Epidermal melanocyte (primary cell): ENCODE measurements at regions not wholly inside any gene's neighbourhood (a gene's known extent, or its start where the extent isn't known, plus 50 kb on each side); places are given as distances from the start of the nearest gene placed in this dataset.
"Not testable (repeated sequence)": the region's sequence is repeated elsewhere in the genome, so short reads cannot be mapped to it uniquely, and the experiment has no call there.

ENCODE experiments used
- DNase-seq: peaks from one replicate; pipeline ENCODE4 v3.0.0; 2011; ENCODE audit warnings: low spot score; ENCODE audit not compliant: insufficient read length

- DNase-seq: no peak
Observed at GRCh38 chr1:221972276-221973235, 230.7 kb upstream of the DUSP10 start.

DNA sequence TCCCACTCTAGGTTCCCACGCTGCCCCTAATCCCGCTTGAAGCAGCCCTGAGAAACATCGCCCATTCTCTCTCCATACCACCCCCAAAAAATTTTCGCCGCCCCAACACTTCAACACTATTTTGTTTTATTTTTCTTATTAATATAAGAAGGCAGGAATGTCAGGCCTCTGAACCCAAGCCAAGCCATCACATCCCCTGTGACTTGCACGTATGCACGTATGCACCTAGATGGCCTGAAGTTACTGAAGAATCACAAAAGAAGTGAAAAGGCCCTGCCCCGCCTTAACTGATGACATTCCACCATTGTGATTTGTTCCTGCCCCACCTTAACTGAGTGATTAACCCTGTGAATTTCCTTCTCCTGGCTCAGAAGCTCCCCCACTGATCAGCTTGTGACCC lies 229.1 kb upstream of the DUSP10 start:
- DNase-seq: not testable (repeated sequence)

DNA sequence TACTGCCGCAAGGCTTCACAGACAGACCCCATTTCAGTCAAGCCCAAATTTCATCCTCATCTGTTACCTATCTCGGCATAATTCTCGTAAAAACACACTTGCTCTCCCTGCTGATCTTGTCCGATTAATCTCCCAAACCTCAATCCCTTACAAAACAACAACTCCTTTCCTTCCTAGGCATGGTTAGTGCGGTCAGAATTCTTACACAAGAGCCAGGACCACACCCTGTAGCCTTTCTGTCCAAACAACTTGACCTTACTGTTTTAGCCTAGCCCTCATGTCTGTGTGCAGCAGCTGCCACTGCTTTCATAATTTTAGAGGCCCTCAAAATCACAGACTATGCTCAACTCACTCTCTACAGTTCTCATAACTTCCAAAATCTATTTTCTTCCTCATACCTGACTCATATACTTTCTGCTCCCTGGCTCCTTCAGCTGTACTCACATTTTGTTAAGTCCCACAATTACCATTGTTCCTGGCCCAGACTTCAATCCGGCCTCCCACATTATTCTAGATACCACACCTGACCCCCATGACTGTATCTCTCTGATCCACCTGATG lies 227.5 kb upstream of the DUSP10 start:
- not testable (repeated sequence) for DNase-seq

DNA sequence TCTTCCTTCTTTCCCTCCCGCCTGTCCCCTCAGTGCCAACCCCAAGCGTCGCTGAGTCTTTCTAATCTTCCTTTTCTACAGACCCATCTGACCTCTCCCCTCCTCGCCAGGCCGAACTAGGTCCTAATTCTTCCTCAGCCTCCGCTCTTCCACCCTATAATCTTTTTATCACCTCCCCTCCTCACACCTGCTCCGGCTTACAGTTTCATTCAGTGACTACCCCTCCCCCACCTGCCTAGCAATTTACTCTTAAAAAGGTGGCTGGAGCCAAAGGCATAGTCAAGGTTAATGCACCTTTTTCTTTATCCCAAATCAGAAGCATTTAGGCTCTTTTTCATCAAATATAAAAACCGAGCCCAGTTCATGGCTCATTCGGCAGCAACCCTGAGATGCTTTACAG lies 225.6 kb upstream of the DUSP10 start:
- not testable (repeated sequence) for DNase-seq

- not testable (repeated sequence) for DNase-seq
Observed at GRCh38 chr1:221966888-221967287, 225.0 kb upstream of the DUSP10 start.

GRCh38 chr1:221965891-221966290 lies 224.0 kb upstream of the DUSP10 start:
- not testable (repeated sequence) for DNase-seq

- no peak for DNase-seq
Observed at GRCh38 chr1:221965252-221965651, 223.4 kb upstream of the DUSP10 start.

DNA sequence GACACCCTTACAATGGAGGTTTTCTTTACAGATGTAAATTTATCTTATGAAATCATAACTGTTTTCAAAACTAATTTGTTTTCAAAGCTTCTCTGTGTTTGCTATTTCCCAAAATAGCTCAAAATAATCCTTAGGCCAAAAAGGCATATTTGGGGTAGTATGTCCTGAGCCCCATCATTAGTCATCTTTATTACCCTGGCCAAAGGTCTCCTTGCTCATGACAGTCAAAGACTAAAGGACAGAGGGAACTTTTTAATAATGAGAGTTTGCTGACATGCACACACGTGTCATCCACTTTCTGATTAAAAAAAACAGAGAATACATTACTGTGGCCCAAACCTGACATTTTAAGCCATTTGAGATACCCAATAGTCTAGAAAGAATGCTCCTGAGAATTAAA lies 221.9 kb upstream of the DUSP10 start:
- no peak for DNase-seq

DNA sequence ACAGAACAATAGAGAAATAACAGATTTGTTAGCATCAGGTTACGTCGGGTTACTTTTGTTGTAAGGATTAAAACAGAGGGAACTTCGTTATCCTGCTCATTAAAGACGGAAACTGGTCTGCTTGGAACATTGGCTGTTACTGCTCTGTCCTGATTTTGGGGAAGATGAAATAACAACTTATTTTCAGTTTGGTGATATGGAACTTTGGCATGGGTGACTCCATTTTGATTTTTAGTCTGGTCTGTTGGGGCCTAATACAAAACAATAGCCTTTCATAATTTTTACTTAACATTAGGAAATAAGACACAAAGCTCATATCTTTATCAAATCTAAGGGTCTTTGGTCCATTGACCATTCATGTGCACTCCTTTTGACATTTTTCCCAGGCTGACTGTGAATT lies 220.5 kb upstream of the DUSP10 start:
- no peak for DNase-seq

GRCh38 chr1:221961532-221962292 lies 219.8 kb upstream of the DUSP10 start:
- no peak for DNase-seq

- not testable (repeated sequence) for DNase-seq
Observed at GRCh38 chr1:221958161-221958562, 216.3 kb upstream of the DUSP10 start.

DNA sequence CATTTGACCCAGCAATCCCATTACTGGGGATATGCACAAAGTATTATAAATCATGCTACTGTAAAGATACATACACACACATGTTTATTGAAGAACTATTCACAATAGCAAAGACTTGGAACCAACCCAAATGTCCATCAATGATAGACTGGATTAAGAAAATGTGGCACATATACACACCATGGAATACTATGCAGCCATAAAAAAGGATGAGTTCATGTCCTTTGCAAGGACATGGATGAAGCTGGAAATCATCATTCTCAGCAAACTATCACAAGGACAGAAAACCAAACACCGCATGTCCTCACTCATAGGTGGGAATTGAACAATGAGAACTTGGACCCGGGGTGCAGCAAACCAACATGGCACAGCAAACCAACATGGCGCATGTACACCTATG lies 215.5 kb upstream of the DUSP10 start:
- DNase-seq: not testable (repeated sequence)

- DNase-seq: no peak
Observed at GRCh38 chr1:221949996-221950395, 208.1 kb upstream of the DUSP10 start.

GRCh38 chr1:221948459-221948858 lies 206.6 kb upstream of the DUSP10 start:
- no peak for DNase-seq

GRCh38 chr1:221947731-221948130 lies 205.8 kb upstream of the DUSP10 start:
- no peak for DNase-seq

DNA sequence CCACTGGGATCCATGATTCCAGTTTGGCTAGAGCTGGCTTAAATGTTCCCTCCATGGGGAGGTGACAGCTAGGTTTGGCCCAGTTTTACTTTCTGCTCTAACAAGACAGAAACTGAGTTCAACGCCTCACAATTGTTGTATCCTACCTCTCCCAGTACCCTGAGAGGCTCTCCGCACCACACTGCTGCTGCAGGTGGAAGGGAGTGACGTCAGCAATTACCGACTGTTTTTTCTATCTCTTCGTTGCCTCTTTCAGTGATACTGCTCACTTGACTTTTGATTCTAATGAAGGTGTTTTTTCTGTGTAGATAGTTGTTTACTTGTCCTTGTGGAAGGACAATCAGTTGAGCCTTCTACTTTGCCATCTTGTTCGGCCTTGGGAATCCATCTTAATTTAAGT lies 204.9 kb upstream of the DUSP10 start:
- DNase-seq: no peak

GRCh38 chr1:221945669-221946068 lies 203.8 kb upstream of the DUSP10 start:
- no peak for DNase-seq

DNA sequence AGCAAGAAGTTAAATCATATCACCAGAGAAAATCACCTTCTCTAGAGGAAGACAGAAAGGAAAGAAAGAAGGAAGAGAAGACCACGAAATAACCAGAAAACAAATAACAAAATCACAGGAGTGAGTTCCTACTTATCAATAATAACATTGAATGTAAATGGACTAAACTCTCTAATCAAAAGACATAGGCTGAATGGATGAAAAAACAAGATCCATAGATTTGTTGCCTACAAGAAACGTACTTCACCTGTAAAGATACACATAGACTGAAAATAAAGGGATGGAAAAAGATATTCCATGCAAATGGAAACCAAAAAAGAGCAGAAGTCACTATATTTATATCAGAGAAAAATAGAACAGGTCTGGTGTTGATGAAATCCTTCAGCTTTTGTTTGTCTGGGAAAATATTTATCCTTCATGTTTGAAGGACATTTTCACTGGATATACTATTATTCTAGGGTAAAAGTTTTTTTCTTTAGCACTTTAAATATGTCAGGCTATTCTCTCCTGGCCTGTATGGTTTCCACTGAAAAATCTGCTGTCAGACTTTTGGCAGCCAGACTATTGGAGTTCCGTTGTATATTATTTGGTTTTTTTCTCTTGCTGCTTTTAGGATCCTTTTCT lies 202.5 kb upstream of the DUSP10 start:
- no peak for DNase-seq

DNA sequence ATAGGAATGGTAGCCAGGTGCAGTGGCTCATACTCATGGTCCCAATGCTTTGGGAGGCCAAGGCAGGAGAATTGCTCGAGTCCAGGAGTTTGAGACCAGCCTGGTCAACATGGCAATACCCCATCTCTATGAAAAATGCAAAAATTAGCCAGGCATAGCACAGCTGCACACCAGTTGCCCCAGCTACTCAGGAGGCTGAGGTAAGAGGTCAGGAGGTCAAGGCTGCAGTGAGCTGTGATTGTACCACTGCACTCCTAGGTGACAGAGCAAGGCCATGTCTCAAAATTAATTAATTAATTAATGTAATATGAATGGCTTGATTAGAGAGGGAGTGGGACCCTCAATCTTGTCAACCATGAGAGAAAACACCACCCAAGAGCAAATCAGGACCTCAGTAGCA lies 198.7 kb upstream of the DUSP10 start:
- DNase-seq: no peak

DNA sequence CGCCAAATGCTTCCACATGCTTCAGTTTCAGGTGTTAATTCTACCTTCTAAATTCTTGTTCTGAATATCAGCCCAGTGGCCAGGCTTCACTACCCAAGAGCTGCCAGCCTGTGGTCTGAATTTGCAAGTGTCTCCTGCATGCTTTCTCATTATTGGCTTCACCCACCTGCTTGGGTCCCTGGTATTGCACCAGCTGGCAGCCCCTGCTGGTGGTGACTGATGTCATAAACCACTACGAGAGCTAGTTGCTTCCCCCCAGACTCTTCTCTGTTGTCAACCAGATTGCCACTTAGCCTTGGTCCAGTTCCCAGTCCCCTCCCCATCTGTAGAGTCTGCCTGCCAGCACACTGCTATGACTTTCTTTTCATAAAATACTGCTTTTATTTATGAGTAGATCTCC lies 197.7 kb upstream of the DUSP10 start:
- no peak for DNase-seq

- DNase-seq: no peak
Observed at GRCh38 chr1:221937155-221937953, 195.5 kb upstream of the DUSP10 start.
